HFFc6 (cell line): ENCODE measurements at regions not wholly inside any gene's neighbourhood (a gene's known extent, or its start where the extent isn't known, plus 50 kb on each side); places are given as distances from the start of the nearest gene placed in this dataset.

Experiments
- DNase-seq: peaks from one replicate; pipeline ENCODE4 v3.0.0-alpha.2; 2018
- H3K27ac Mint-ChIP-seq: 2 replicates; pipeline ENCODE4 v1.8.0; 2020; ENCODE audit warnings: mild to moderate bottlenecking, mixed read lengths
- H3K27me3 Mint-ChIP-seq: 2 replicates; pipeline ENCODE4 v1.8.0; 2021; ENCODE audit warnings: mild to moderate bottlenecking, moderate library complexity, mixed read lengths; ENCODE audit not compliant: insufficient read depth
- H3K36me3 Mint-ChIP-seq: 2 replicates; pipeline ENCODE4 v1.8.0; 2021; ENCODE audit warnings: low read depth, mixed read lengths
- H3K4me1 Mint-ChIP-seq: 2 replicates; pipeline ENCODE4 v1.8.0; 2020; ENCODE audit warnings: low read depth, mixed read lengths
- H3K4me3 Mint-ChIP-seq: 2 replicates; pipeline ENCODE4 v1.8.0; 2020; ENCODE audit warnings: mild to moderate bottlenecking, moderate library complexity, mixed read lengths
- H3K9me3 Mint-ChIP-seq: 2 replicates; pipeline ENCODE4 v1.8.0; 2020; ENCODE audit warnings: mild to moderate bottlenecking, mixed read lengths
- CTCF ChIP-seq: fragments of 200-600 bp; sonication (generic); IDR thresholded peaks from 2 replicates; pipeline ENCODE4 v1.5.0; 2021; ENCODE audit warnings: antibody characterized with exemption, mild to moderate bottlenecking

GRCh38 chr14:84575681-84576080 is 954.3 kb upstream of the FLRT2 start:
- no peak for DNase-seq
- TF ChIP-seq CTCF = no peak
- H3K36me3 Mint-ChIP-seq = no peaks in the 10 kb centered on the region
- H3K27me3 Mint-ChIP-seq = no peaks in the 10 kb centered on the region
- H3K4me3 Mint-ChIP-seq = no peak overlapping the region
- H3K4me1 Mint-ChIP-seq = no peaks in the 10 kb centered on the region
- no peak overlapping the region for H3K27ac Mint-ChIP-seq
- H3K9me3 Mint-ChIP-seq = peaks cover 7% of the 10 kb centered on the region; the same call in 1 of the 2 replicates

- Mint-ChIP-seq H3K27ac (no peak overlapping the region), H3K4me1 (no peaks in the 10 kb centered on the region), H3K36me3 (no peaks in the 10 kb centered on the region), H3K27me3 (no peaks in the 10 kb centered on the region), H3K9me3 (peaks cover 11% of the 10 kb centered on the region), H3K4me3 (no peak overlapping the region)
- DNase-seq = no peak
- TF ChIP-seq CTCF = no peak
Measured at GRCh38 chr14:84579292-84579691, 950.7 kb upstream of the FLRT2 start.

- H3K36me3 Mint-ChIP-seq = no peaks in the 10 kb centered on the region
- no peak overlapping the region for H3K4me3 Mint-ChIP-seq
- no peaks in the 10 kb centered on the region for H3K4me1 Mint-ChIP-seq
- H3K9me3 Mint-ChIP-seq = peaks cover 11% of the 10 kb centered on the region
- no peaks in the 10 kb centered on the region for H3K27me3 Mint-ChIP-seq
- H3K27ac Mint-ChIP-seq = no peak overlapping the region
- DNase-seq = no peak
- no peak for TF ChIP-seq CTCF
Measured at GRCh38 chr14:84581041-84581440, 948.9 kb upstream of the FLRT2 start.

- no peaks in the 10 kb centered on the region for H3K4me1 Mint-ChIP-seq
- H3K36me3 Mint-ChIP-seq = no peaks in the 10 kb centered on the region
- DNase-seq = no peak
- no peak overlapping the region for H3K27ac Mint-ChIP-seq
- peaks cover 7% of the 10 kb centered on the region for H3K9me3 Mint-ChIP-seq
- H3K4me3 Mint-ChIP-seq = no peak overlapping the region
- TF ChIP-seq CTCF = no peak
- H3K27me3 Mint-ChIP-seq = peaks cover 4% of the 10 kb centered on the region; the same call in 1 of the 2 replicates
Measured at GRCh38 chr14:84584511-84584910, 945.4 kb upstream of the FLRT2 start.

GRCh38 chr14:84591827-84592445 is 938.0 kb upstream of the FLRT2 start:
- Mint-ChIP-seq H3K9me3 (no peaks in the 10 kb centered on the region), H3K27ac (no peak overlapping the region), H3K4me3 (no peak overlapping the region), H3K27me3 (peaks cover 4% of the 10 kb centered on the region; the same call in 1 of the 2 replicates), H3K4me1 (no peaks in the 10 kb centered on the region), H3K36me3 (no peaks in the 10 kb centered on the region)
- no peak for TF ChIP-seq CTCF
- DNase-seq = no peak
